ENCODE measurements at regions not wholly inside any gene's neighbourhood (a gene's known extent, or its start where the extent isn't known, plus 50 kb on each side); places are given as distances from the start of the nearest gene placed in this dataset.

DNA sequence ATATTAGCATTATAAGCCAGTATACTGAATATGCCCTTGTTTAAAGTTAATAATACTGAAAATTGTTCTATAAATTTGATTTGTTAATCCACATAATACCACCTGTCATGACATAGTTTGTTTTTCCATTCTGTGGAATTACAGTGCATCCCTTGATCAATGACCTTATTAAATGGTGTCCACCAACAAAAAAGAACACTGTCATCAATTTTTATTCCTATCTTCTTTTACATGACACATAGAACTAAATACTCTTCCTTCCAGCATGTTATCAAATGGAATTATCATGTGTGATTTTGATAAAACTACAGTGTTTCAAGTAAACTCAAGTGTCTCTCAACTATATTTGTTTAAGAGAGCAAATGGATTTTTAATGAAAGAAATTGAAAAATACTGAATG is 221.8 kb upstream of the MBL2 start:
- Histone ChIP-seq H3K79me2 (ENCODE audit: insufficient read depth, low read length) (no peaks in the 10 kb centered on the region), H2AFZ (ENCODE audit: insufficient read depth, low read depth, low read length, poor library complexity, severe bottlenecking) (no peak overlapping the region), H3K27ac (ENCODE audit: low read depth in 1 of 2, low read length in 2 of 2) (no peak overlapping the region), H3K4me3 (replicated peaks in 1 of 3; ENCODE audit: low read depth in 2 of 3, low read length in 3 of 3) (no peak overlapping the region), H3K9ac (ENCODE audit: insufficient read depth, low read length, poor library complexity, severe bottlenecking) (no peak overlapping the region), H4K20me1 (ENCODE audit: insufficient read depth, low read length) (no peaks in the 10 kb centered on the region), H3K9me3 (replicated peaks in 1 of 2; ENCODE audit: control insufficient read depth in 1 of 2, insufficient read depth in 1 of 2, low read length in 2 of 2) (peaks cover 4 to 10% of the 10 kb centered on the region in 2 donors), H3K27me3 (ENCODE audit: control insufficient read depth in 2 of 2, insufficient read depth in 2 of 2, low read length in 2 of 2) (no peaks in the 10 kb centered on the region), H3K4me1 (ENCODE audit: control insufficient read depth in 1 of 2, insufficient read depth in 2 of 2, low read length in 2 of 2) (no peaks in the 10 kb centered on the region), H3K4me2 (replicated peaks; ENCODE audit: extremely low read depth, low read length, poor library complexity, severe bottlenecking) (no peak overlapping the region), H3K36me3 (replicated peaks in 1 of 2; ENCODE audit: control insufficient read depth in 1 of 2, insufficient read depth in 2 of 2, low read length in 2 of 2) (no peaks in the 10 kb centered on the region)
- no peak for DNase-seq
- Mint-ChIP-seq H3K9me3 (peaks cover 0 to 21% (median 12%) of the 10 kb centered on the region in 7 donors), H3K4me3 (no peak overlapping the region), H3K27me3 (ENCODE audit: low read depth in 3 of 3) (no peaks in the 10 kb centered on the region), H3K36me3 (no peaks in the 10 kb centered on the region), H3K4me1 (peaks cover 8% of the 10 kb centered on the region), H3K27ac (no peak overlapping the region)
- intact Hi-C loops (cut with micrococcal nuclease): no loop called here
- TF ChIP-seq, protein P1, sequence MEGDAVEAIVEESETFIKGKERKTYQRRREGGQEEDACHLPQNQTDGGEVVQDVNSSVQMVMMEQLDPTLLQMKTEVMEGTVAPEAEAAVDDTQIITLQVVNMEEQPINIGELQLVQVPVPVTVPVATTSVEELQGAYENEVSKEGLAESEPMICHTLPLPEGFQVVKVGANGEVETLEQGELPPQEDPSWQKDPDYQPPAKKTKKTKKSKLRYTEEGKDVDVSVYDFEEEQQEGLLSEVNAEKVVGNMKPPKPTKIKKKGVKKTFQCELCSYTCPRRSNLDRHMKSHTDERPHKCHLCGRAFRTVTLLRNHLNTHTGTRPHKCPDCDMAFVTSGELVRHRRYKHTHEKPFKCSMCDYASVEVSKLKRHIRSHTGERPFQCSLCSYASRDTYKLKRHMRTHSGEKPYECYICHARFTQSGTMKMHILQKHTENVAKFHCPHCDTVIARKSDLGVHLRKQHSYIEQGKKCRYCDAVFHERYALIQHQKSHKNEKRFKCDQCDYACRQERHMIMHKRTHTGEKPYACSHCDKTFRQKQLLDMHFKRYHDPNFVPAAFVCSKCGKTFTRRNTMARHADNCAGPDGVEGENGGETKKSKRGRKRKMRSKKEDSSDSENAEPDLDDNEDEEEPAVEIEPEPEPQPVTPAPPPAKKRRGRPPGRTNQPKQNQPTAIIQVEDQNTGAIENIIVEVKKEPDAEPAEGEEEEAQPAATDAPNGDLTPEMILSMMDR (IDR thresholded peaks at IDR 0.05): no peak

DNA sequence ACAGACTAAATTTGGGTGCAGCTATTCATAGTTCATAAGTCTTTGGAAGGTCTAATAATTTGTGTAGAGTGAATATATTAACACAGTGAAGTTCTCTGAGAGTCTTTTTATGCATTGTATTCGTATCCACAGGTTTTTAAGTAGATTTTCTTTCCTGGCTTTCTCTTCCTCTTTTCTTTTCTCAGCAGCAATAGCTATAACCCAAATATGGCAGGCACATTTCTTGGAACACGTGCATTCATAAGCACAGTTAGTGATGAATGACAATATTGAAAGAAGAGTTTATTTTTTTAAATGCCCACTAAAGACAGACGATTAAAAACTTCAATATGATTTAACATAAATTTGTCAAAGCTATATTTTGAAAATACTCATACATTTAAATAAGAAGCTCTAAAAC is 220.5 kb upstream of the MBL2 start:
- intact Hi-C loops (cut with micrococcal nuclease): no loop called here

More for the DNA sequence above, 220.5 kb upstream of the MBL2 start:
- Histone ChIP-seq H3K9me3 (replicated peaks in 1 of 2; ENCODE audit: control insufficient read depth in 1 of 2, insufficient read depth in 1 of 2, low read length in 2 of 2) (peaks cover 4 to 10% of the 10 kb centered on the region in 2 donors), H2AFZ (ENCODE audit: insufficient read depth, low read depth, low read length, poor library complexity, severe bottlenecking) (no peak overlapping the region), H3K4me3 (replicated peaks in 1 of 3; ENCODE audit: low read depth in 2 of 3, low read length in 3 of 3) (no peak overlapping the region), H3K27ac (ENCODE audit: low read depth in 1 of 2, low read length in 2 of 2) (no peak overlapping the region), H4K20me1 (ENCODE audit: insufficient read depth, low read length) (no peaks in the 10 kb centered on the region), H3K4me1 (ENCODE audit: control insufficient read depth in 1 of 2, insufficient read depth in 2 of 2, low read length in 2 of 2) (no peaks in the 10 kb centered on the region), H3K79me2 (ENCODE audit: insufficient read depth, low read length) (no peaks in the 10 kb centered on the region), H3K27me3 (ENCODE audit: control insufficient read depth in 2 of 2, insufficient read depth in 2 of 2, low read length in 2 of 2) (no peaks in the 10 kb centered on the region), H3K9ac (ENCODE audit: insufficient read depth, low read length, poor library complexity, severe bottlenecking) (no peak overlapping the region), H3K4me2 (replicated peaks; ENCODE audit: extremely low read depth, low read length, poor library complexity, severe bottlenecking) (no peak overlapping the region), H3K36me3 (replicated peaks in 1 of 2; ENCODE audit: control insufficient read depth in 1 of 2, insufficient read depth in 2 of 2, low read length in 2 of 2) (no peaks in the 10 kb centered on the region)
- Mint-ChIP-seq H3K36me3 (no peaks in the 10 kb centered on the region), H3K4me1 (peaks cover 2% of the 10 kb centered on the region), H3K27ac (no peak overlapping the region), H3K9me3 (peaks cover 0 to 21% (median 12%) of the 10 kb centered on the region in 7 donors), H3K4me3 (no peak overlapping the region), H3K27me3 (ENCODE audit: low read depth in 3 of 3) (no peaks in the 10 kb centered on the region)
- no CpG with 5 or more reads among the region's 3 CpGs for WGBS (ENCODE audit: insufficient coverage)
- DNase-seq: no peak
- TF ChIP-seq, protein P1 (IDR thresholded peaks at IDR 0.05): no peak
